ENCODE measurements at regions not wholly inside any gene's neighbourhood (a gene's known extent, or its start where the extent isn't known, plus 50 kb on each side); places are given as distances from the start of the nearest gene placed in this dataset.

DNA sequence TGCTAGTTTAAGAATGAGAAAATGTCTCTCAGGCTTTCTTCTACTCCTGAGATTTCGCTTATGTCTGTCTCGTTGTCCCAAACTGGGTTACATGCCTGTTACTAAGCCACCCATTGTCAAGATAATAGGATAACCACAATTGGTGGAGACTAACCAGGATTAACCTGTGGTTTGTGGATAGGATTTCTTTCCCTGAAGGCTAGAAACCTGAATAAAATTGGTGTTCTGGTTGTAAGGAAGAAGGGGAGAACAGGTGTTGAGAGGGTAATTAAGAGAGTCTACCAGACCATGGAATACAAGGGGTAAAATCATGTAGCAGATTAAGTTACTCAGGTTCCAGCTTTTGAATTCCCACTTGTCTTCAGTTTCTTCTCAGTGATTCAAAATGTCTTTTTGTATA lies 225.4 kb downstream of the CPE start:
- TF ChIP-seq, protein P1, sequence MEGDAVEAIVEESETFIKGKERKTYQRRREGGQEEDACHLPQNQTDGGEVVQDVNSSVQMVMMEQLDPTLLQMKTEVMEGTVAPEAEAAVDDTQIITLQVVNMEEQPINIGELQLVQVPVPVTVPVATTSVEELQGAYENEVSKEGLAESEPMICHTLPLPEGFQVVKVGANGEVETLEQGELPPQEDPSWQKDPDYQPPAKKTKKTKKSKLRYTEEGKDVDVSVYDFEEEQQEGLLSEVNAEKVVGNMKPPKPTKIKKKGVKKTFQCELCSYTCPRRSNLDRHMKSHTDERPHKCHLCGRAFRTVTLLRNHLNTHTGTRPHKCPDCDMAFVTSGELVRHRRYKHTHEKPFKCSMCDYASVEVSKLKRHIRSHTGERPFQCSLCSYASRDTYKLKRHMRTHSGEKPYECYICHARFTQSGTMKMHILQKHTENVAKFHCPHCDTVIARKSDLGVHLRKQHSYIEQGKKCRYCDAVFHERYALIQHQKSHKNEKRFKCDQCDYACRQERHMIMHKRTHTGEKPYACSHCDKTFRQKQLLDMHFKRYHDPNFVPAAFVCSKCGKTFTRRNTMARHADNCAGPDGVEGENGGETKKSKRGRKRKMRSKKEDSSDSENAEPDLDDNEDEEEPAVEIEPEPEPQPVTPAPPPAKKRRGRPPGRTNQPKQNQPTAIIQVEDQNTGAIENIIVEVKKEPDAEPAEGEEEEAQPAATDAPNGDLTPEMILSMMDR (IDR thresholded peaks at IDR 0.05) = no peak
- no peak for TF ChIP-seq POLR2A (IDR thresholded peaks at IDR 0.05)

All from heart left ventricle (tissue), 13 donors.